Peyer's patch (tissue), 4 donors: ENCODE measurements at regions not wholly inside any gene's neighbourhood (a gene's known extent, or its start where the extent isn't known, plus 50 kb on each side); places are given as distances from the start of the nearest gene placed in this dataset.

Experiments used
- POLR2A ChIP-seq, 2 donors: fragments of 450-650 bp; IDR thresholded peaks; one replicate each; pipeline ENCODE4 v1.5.1; 2017; ENCODE audit warnings: antibody characterized with exemption in 2 of 2, mild to moderate bottlenecking in 2 of 2, moderate library complexity in 2 of 2
- TF ChIP-seq, protein P1 (sequence below), 6 experiments: fragments of 450-650 bp in 4 of 6; fragments of 200-600 bp in 2 of 6; sonication (generic) in 1 of 6; IDR thresholded peaks; one replicate each; pipeline ENCODE4 v1.5.1; 2017 to 2019; ENCODE audit warnings: antibody characterized with exemption in 6 of 6, mild to moderate bottlenecking in 3 of 6, moderate library complexity in 1 of 6

DNA sequence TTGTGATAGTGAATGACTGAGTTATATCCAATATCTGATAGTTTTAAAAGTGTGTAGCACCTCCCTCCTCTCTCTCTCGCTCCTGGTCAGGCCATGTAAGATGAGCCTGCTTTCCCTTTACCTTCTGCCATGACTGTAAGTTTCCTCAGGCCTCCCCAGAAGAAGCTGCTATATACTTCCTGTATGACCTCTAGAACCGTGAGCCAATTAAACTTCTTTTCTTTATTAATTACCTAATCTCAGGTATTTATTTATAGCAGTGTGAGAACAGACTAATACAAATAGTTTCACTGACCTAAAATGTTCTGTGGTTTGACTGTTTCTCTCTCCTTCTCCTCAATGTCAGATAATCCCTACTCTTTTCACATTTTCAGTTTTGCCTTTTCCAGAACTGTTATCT is 321.3 kb upstream of the MBL2 start:
- TF ChIP-seq, protein P1, sequence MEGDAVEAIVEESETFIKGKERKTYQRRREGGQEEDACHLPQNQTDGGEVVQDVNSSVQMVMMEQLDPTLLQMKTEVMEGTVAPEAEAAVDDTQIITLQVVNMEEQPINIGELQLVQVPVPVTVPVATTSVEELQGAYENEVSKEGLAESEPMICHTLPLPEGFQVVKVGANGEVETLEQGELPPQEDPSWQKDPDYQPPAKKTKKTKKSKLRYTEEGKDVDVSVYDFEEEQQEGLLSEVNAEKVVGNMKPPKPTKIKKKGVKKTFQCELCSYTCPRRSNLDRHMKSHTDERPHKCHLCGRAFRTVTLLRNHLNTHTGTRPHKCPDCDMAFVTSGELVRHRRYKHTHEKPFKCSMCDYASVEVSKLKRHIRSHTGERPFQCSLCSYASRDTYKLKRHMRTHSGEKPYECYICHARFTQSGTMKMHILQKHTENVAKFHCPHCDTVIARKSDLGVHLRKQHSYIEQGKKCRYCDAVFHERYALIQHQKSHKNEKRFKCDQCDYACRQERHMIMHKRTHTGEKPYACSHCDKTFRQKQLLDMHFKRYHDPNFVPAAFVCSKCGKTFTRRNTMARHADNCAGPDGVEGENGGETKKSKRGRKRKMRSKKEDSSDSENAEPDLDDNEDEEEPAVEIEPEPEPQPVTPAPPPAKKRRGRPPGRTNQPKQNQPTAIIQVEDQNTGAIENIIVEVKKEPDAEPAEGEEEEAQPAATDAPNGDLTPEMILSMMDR (IDR thresholded peaks at IDR 0.05) = no peak
- TF ChIP-seq POLR2A (IDR thresholded peaks at IDR 0.05) = no peak
